ENCODE measurements at regions not wholly inside any gene's neighbourhood (a gene's known extent, or its start where the extent isn't known, plus 50 kb on each side); places are given as distances from the start of the nearest gene placed in this dataset.

DNA sequence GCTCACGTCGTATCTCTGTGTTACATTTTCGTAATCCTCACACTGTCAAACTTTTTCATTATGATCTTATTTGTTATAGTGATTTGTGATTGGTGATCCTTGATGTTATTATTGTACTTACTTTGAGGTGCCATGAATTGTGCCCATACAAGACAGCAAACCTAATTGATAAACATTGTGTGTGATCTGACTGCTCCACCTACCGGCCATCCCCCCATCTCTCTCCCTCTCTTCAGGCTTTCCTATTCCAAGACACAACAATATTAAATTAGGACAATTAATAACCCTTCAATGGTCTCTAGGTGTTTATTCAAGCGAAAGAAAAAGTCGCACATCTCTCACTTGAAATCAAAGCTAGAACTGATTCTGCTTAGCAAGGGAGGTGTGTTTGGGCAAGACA is 349.3 kb downstream of the RBM26 start:
- no peaks in the 10 kb centered on the region for H3K36me3 Mint-ChIP-seq
- ATAC-seq = no peak
- no peak for DNase-seq (ENCODE audit: low spot score in 2 of 2)
- no peak overlapping the region for H3K27ac Mint-ChIP-seq
- H3K9me3 Mint-ChIP-seq = peaks cover 0 to 4% of the 10 kb centered on the region in 2 donors

GRCh38 chr13:79051472-79051871 is 354.6 kb downstream of the RBM26 start:
- DNase-seq (ENCODE audit: low spot score in 2 of 2) (no peak), ATAC-seq (no peak)
- H3K36me3 Mint-ChIP-seq = no peaks in the 10 kb centered on the region

DNA sequence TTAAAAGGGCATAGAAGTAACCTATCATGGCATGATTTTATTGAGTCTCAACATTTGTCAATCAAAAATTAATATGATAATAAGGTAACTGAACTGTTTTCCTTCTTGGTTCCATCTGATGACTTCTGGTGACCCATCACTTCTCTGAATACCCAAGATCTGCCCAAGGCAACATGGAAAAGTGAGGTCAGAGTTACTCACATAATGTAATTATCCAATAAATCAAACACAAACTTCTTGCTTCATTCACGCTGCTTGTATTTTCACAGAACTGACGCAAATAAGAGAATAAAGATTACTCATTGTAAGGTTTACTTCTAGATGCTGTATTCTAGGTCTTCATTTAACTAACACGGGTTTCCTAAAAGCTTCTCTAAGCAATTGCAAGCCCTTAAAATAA is 361.6 kb downstream of the RBM26 start:
- no peaks in the 10 kb centered on the region for H3K9me3 Mint-ChIP-seq
- H3K36me3 Mint-ChIP-seq = no peaks in the 10 kb centered on the region
- H3K27ac Mint-ChIP-seq = no peak overlapping the region
- no peak for DNase-seq (ENCODE audit: low spot score in 2 of 2)
- ATAC-seq = no peak

More at GRCh38 chr13:79051472-79051871, 354.6 kb downstream of the RBM26 start:
- no peak overlapping the region for H3K27ac Mint-ChIP-seq
- no peaks in the 10 kb centered on the region for H3K9me3 Mint-ChIP-seq

GRCh38 chr13:79043208-79043607 is 362.8 kb downstream of the RBM26 start:
- ATAC-seq (no peak), DNase-seq (ENCODE audit: low spot score in 2 of 2) (no peak)
- no peak overlapping the region for H3K27ac Mint-ChIP-seq
- no peaks in the 10 kb centered on the region for H3K36me3 Mint-ChIP-seq
- no peaks in the 10 kb centered on the region for H3K9me3 Mint-ChIP-seq

DNA sequence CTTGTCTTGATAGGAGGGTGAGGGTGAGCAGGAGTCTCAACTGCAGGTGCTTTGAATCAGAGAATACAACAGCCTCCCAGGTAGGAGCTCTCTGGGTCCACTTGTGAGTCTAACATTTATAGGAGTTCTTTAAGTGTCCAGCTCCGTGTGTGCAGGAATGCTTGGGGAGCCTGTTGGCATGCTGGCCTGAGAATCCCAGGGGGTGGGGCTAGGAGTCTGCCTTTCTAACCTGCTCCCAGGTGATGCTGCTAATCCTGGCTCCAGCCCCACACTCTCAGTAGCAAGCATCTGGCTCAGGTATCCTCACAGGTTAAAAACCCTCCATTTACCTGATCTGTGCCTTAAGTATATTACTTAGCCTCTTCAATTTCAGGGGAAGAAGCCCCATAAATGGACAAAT is 368.9 kb downstream of the RBM26 start:
- Mint-ChIP-seq H3K36me3 (no peaks in the 10 kb centered on the region), H3K27ac (no peak overlapping the region), H3K9me3 (no peaks in the 10 kb centered on the region)
- DNase-seq (ENCODE audit: low spot score in 2 of 2) (no peak), ATAC-seq (no peak)

DNA sequence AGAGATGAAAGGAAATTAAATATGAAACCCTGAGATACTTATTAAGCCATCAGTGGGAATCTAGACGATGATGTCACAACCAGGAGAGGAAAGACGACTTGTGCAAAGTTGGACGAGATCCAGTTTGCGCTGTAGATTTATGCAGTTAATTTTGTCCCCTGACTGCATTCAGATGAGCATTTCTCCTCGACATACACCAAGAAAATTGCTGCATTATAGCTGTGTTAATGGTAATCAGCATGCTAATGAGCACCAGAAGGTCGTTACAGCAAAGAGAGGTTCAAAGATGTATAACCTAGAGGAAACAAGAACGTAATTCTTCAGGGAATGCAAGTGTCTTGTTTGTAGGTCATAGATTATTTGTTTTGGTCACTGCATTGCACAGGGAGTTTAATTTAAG is 371.7 kb downstream of the RBM26 start:
- ATAC-seq (no peak), DNase-seq (ENCODE audit: low spot score in 2 of 2) (no peak)
- no peaks in the 10 kb centered on the region for H3K9me3 Mint-ChIP-seq
- no peak overlapping the region for H3K27ac Mint-ChIP-seq
- H3K36me3 Mint-ChIP-seq = no peaks in the 10 kb centered on the region

DNA sequence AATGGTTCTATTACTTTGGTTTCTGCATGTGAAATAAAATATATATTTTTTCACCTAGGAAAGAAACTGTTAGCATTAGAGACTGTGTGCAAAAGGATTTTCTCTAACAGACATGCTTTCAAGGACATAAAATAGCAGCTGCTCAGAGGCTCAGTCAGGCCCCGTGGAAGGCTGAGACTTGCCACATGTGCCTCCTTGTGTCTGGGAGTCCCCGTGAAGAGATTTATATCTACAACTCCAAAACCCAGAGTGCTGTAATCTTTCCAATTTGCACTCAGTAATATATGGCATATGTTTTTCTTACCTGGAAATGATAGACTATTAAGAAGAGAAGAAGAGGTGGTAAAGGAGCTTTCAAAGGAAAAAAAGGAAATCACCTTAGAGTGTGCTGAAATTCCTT is 371.6 kb upstream of the OBI1 start:
- H3K36me3 Mint-ChIP-seq = no peaks in the 10 kb centered on the region
- H3K27ac Mint-ChIP-seq = no peak overlapping the region
- H3K9me3 Mint-ChIP-seq = no peaks in the 10 kb centered on the region
- DNase-seq (ENCODE audit: low spot score in 2 of 2) = no peak
- no peak for ATAC-seq

- no peak overlapping the region for H3K27ac Mint-ChIP-seq
- ATAC-seq (no peak), DNase-seq (ENCODE audit: low spot score in 2 of 2) (no peak)
- peaks cover 11 to 12% of the 10 kb centered on the region in 2 donors for H3K9me3 Mint-ChIP-seq
- H3K36me3 Mint-ChIP-seq = peaks cover 0 to 13% of the 10 kb centered on the region in 2 donors
Observed at GRCh38 chr13:79018166-79018565, 359.2 kb upstream of the OBI1 start.

GRCh38 chr13:79011179-79011578 is 352.2 kb upstream of the OBI1 start:
- DNase-seq (ENCODE audit: low spot score in 2 of 2) (no peak), ATAC-seq (no peak)
- Mint-ChIP-seq H3K27ac (no peak overlapping the region), H3K36me3 (no peaks in the 10 kb centered on the region), H3K9me3 (peaks cover 0 to 6% of the 10 kb centered on the region in 2 donors)

DNA sequence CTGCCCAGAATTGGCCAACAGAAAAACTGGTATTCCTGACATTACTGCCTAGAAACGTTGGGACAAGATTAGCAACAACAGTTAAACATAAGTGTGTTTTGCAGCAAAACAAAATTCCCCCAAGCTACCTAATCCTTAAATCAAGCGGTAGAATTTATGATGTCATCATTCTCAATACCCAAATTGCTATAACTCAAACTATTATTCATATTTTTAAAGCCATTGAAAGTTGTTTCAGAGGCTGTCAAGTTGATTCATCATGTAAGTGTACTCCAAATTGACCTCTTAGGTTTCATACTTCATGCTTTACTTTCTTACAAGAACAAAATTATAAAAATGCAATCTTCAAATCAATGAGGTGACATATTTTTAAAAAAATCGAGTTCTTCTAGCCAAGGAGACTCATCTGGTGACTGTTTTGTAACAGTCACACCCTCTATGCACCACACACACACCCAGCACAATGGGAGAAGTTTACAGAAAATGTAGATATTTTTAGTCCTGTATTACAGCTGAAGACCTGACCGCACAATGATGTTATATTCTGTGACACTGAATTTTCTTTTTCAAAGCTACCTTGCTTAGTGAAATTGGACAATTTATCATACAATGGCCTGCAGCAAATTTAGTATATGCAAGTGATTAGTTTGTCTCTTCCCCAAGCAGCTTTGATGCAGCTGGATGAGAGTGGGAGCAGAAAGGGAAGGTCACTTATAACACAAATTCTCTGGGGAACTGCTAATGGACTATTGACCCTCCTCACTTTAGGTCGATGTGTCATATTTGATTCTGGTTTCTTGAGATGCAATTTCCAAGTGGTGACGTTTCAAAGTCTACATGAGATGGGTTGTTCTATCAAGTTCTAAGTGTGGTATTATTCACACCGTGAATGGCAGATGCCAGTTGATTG is 345.3 kb upstream of the OBI1 start:
- H3K36me3 Mint-ChIP-seq = no peaks in the 10 kb centered on the region
- DNase-seq (ENCODE audit: low spot score in 2 of 2) (no peak), ATAC-seq (peak in 1 of 2 donors; percentile 69)
- H3K27ac Mint-ChIP-seq = no peak overlapping the region
- H3K9me3 Mint-ChIP-seq = no peaks in the 10 kb centered on the region

DNA sequence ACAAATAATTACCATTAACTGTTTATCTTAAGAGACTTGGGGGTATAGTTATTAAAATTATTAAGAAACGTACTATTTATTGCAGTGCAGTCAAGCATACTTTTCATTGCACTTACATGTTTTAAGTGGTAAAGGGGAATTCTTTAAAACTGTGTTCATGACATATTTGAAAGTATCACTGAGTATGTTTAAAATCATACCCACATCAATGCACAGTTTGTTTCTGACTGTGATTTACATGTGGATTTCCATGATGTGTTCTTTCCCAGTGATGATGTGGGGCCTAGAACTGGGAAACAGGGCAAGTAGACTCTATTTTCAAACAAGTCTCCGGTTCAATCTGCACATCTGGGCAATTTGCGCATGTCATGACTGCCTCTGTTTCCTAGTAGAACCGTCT is 340.5 kb upstream of the OBI1 start:
- no peaks in the 10 kb centered on the region for H3K36me3 Mint-ChIP-seq
- no peaks in the 10 kb centered on the region for H3K9me3 Mint-ChIP-seq
- ATAC-seq (peak in 1 of 2 donors; percentile 24), DNase-seq (ENCODE audit: low spot score in 2 of 2) (no peak)
- no peak overlapping the region for H3K27ac Mint-ChIP-seq

DNA sequence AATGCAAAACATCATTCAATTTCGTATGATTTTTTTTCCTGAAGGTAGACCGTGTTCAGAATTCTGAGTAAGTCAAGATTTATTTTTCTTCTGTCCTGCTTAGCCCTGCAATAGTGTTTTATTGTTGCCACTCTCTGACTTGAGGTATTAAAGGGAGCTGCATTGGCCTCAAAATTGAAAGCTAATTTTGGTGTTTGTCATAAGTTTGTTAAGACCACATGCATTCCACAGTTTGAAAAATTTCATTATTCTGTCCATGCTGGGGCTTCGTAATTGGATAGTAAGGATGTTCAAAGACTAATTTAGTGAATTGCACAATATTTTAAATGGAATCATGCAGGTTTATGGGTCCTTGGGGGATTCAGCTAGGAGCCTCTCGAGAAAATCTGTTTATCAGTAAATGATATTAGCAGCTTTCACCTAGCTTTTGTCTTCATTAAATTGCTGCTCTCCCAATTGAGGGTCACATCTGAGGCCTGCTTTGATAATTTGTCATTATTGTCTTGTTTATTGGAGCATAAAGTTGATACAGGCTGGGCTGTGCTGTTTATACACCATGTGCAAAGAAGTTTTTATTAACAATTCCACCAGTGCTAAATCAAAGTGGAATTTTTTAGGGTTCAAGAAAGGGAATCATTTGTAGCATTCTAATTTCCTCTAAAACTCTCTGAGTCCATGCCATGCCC is 339.8 kb upstream of the OBI1 start:
- no peaks in the 10 kb centered on the region for H3K9me3 Mint-ChIP-seq
- no peak overlapping the region for H3K27ac Mint-ChIP-seq
- no peaks in the 10 kb centered on the region for H3K36me3 Mint-ChIP-seq
- DNase-seq (ENCODE audit: low spot score in 2 of 2) = no peak
- no peak for ATAC-seq

DNA sequence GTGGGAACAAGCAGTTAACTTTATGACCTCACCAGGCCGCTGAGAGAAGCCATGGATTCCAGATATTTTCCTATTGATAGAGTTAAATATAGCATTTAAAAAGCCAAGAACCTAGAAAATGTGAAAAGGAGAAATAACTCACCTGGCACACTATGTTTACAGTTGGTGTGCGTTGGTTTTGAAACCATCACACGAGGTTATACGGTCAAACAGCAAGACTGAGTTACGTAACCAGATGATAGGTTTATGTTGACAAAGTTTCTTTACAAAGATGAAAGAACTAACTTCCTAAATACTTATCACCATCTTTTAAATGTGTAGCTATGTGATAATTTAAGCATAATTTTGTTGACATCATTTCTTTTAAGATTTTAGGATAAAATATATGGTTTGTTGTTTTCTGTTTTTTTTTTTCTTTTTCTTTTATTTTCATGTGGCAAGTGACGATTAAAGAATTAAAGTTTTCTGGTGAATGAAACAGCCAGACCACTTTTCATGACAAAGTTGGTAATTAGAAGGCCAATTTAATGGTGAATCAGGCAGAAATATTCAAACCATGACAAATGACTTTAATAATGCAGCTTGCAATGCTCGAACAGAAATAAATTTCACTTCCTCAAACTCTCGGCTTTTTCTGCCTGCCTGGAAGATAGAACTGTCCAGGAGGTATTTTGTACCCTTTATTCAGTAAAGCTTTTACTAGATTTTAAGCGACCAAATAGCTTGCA is 339.1 kb upstream of the OBI1 start:
- no peak for DNase-seq (ENCODE audit: low spot score in 2 of 2)
- Mint-ChIP-seq H3K36me3 (no peaks in the 10 kb centered on the region), H3K27ac (no peak overlapping the region), H3K9me3 (no peaks in the 10 kb centered on the region)
- ATAC-seq = no peak

- DNase-seq (ENCODE audit: low spot score in 2 of 2) (no peak), ATAC-seq (no peak)
- H3K36me3 Mint-ChIP-seq = no peaks in the 10 kb centered on the region
- H3K27ac Mint-ChIP-seq = no peak overlapping the region
- no peaks in the 10 kb centered on the region for H3K9me3 Mint-ChIP-seq
Observed at GRCh38 chr13:78993792-78994191, 334.8 kb upstream of the OBI1 start.

- ATAC-seq (no peak), DNase-seq (ENCODE audit: low spot score in 2 of 2) (no peak)
- H3K36me3 Mint-ChIP-seq = no peaks in the 10 kb centered on the region
- H3K27ac Mint-ChIP-seq = no peak overlapping the region
- no peaks in the 10 kb centered on the region for H3K9me3 Mint-ChIP-seq
Observed at GRCh38 chr13:78981913-78982312, 323.0 kb upstream of the OBI1 start.

DNA sequence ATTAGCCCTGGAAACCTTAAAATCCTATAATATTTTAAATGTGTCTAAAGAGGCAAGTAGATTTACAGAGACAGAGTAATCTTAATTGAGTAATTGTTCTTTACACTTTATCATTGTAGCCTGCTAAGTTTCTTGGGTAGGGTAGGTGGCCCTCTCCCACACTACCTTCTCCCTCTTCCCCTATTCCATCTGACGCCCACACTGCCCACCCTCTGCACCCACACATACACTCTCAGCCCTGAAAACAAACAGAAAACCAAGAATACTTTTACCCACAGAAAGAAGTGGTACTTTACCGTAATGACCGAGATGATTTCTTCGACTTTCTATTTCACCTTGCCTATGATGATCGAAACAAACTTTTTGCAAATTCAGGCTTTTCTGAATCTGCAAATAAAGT is 320.4 kb upstream of the OBI1 start:
- ATAC-seq (no peak), DNase-seq (ENCODE audit: low spot score in 2 of 2) (no peak)
- Mint-ChIP-seq H3K36me3 (no peaks in the 10 kb centered on the region), H3K27ac (no peak overlapping the region), H3K9me3 (no peaks in the 10 kb centered on the region)

- no peaks in the 10 kb centered on the region for H3K9me3 Mint-ChIP-seq
- H3K36me3 Mint-ChIP-seq = no peaks in the 10 kb centered on the region
- DNase-seq (ENCODE audit: low spot score in 2 of 2) = peak in 1 of 2 donors; percentile 37
- ATAC-seq = peak in 1 of 2 donors; percentile 75
- no peak overlapping the region for H3K27ac Mint-ChIP-seq
Observed at GRCh38 chr13:78978381-78978998, 319.5 kb upstream of the OBI1 start.

All from activated naive CD4-positive, alpha-beta T cell treated with anti-CD3 and anti-CD28 coated beads, Interleukin-2, amount 50 U/mL, for 72 hours (primary cell).